ENCODE measurements at regions not wholly inside any gene's neighbourhood (a gene's known extent, or its start where the extent isn't known, plus 50 kb on each side); places are given as distances from the start of the nearest gene placed in this dataset.

DNA sequence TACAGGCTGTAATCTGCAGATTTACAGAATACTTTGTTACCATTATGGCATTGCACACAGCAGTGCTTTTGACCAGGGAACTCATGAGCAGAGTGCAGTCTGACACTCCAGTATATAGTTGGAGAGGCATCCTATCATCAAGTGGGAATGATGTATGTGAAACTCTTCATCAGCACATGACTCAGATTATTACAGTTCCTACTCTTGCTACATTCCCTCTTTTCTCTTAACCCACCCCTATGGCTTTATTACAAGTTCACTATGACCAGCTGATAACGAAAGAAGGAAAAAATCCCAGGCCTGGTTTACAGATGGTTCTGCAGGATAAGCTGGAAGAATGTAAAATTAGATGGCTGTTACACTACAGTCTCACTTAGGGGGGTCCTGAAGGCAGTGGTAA, 385.9 kb downstream of the RASEF start:
- no peak for ATAC-seq
- Mint-ChIP-seq H3K4me3 (no peak overlapping the region), H3K36me3 (no peaks in the 10 kb centered on the region), H3K27ac (no peak overlapping the region), H3K4me1 (no peaks in the 10 kb centered on the region), H3K27me3 (no peaks in the 10 kb centered on the region), H3K9me3 (no peaks in the 10 kb centered on the region)
- no peak for DNase-seq
- POLR2A ChIA-PET, result no interaction called here

DNA sequence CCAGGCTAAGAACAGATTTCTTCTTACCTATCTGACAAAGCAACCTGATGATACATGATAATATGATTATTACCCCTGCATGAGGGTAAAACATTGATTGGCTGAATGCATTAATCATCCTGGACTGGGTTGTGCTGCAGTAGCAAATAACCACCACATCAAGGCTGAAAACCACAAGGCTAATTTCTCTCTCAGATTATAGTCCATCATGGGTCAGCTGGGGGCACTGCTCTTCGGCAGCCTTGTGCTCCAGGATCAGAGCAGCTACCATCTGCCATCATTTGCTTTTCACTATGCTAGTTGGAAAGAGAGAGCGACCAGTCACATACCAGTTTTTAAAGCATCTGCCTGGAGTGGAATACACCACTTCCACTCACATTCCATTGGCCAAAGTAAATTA, 383.5 kb downstream of the RASEF start:
- POLR2A ChIA-PET, result no interaction called here
- H3K27ac Mint-ChIP-seq, result no peak overlapping the region
- no peak for ATAC-seq
- DNase-seq, result no peak
- H3K4me3 Mint-ChIP-seq, result no peak overlapping the region
- peaks cover 0 to 8% (median 0%) of the 10 kb centered on the region in 9 donors for H3K9me3 Mint-ChIP-seq
- no peaks in the 10 kb centered on the region for H3K4me1 Mint-ChIP-seq
- no peaks in the 10 kb centered on the region for H3K36me3 Mint-ChIP-seq
- no peaks in the 10 kb centered on the region for H3K27me3 Mint-ChIP-seq

DNA sequence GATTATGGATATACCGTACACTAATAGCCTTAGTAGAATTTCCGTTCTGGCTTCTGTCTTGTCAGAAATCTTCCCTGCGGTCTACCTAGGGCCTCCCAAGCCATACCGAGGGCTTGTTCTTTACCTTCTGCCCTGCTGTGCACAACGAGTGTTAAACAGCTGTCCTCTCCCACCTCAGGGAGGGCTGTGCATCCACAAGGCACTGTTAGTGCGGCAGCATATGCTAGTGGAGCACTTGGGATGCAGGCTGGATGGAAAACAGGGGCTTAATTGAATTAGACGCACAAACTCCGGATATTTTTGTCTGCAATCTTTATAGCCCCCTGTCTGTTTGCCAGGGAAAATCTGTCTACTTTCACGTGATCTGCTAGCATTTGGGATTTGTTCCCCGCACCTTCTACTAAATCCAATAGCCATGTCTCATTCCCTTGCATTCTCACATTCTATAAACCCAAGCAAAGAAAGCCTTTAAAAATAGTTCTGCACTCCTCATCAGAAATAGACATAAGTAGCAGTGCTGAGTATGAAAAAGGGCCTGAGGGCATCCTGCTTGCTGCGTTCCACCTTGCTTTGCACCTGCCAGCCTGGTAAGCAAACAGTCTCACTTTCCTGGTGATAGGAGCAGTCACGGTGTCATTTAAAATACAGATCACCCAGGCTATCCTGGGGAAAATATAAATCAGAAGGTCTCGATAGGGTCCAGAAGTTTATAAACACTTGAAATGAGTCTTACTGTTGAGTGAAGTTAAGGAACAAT, 382.6 kb downstream of the RASEF start:
- no peaks in the 10 kb centered on the region for H3K36me3 Mint-ChIP-seq
- POLR2A ChIA-PET, result no interaction called here
- ATAC-seq (no peak), DNase-seq (no peak)
- H3K9me3 Mint-ChIP-seq, result peaks cover 0 to 9% (median 0%) of the 10 kb centered on the region in 9 donors
- H3K4me3 Mint-ChIP-seq, result no peak overlapping the region
- peaks cover 0 to 1% (median 0%) of the 10 kb centered on the region in 5 donors for H3K27me3 Mint-ChIP-seq
- H3K27ac Mint-ChIP-seq, result no peak overlapping the region
- H3K4me1 Mint-ChIP-seq, result no peaks in the 10 kb centered on the region

DNA sequence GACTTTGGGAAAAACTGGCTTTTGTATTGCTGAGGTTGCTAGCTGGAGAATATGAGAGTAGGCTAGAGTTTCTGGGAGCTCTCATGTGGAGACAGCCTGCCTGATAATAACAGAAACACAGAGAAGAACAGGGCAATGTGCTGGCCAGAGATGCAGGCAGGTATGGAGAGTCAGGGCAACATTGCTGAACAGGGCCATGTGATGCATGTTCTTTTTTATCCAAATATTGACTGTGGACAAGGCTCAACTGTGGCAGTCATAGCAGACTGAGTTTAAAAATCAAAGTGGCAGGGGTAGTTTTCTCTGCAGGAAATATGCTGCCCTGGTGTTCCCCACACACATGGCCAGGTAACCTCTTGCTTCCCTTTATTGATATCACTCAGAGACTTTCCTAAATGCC, 381.1 kb downstream of the RASEF start:
- Mint-ChIP-seq H3K36me3 (no peaks in the 10 kb centered on the region), H3K9me3 (peaks cover 0 to 14% (median 0%) of the 10 kb centered on the region in 9 donors), H3K27ac (no peak overlapping the region), H3K4me3 (no peak overlapping the region), H3K4me1 (no peaks in the 10 kb centered on the region), H3K27me3 (peaks cover 0 to 1% (median 0%) of the 10 kb centered on the region in 5 donors)
- ATAC-seq (no peak), DNase-seq (no peak)
- POLR2A ChIA-PET, result no interaction called here

DNA sequence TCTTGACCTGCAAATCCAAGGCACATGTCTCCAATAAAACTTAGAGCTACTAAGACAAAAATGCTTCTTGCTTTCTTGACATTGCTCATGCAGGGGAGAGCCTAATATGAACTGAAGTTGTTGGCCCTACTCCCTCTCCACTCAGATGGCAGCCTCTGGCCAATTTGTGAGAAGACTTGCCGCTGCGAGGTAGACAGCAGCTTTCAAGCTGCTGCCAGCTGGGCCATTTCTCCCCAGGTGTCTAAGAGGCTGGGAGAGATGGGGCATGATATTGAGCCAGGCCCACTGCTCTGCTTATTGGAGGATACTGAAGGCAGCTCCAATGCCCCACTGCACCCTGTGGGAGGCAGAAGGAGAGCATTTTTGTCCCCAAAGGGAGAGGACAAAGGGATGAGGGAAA, 380.5 kb downstream of the RASEF start:
- ATAC-seq, result no peak
- DNase-seq, result no peak
- POLR2A ChIA-PET, result no interaction called here
- Mint-ChIP-seq H3K4me1 (no peaks in the 10 kb centered on the region), H3K27me3 (peaks cover 0 to 1% (median 0%) of the 10 kb centered on the region in 5 donors), H3K36me3 (no peaks in the 10 kb centered on the region), H3K27ac (no peak overlapping the region), H3K9me3 (peaks cover 0 to 14% (median 0%) of the 10 kb centered on the region in 9 donors), H3K4me3 (no peak overlapping the region)

DNA sequence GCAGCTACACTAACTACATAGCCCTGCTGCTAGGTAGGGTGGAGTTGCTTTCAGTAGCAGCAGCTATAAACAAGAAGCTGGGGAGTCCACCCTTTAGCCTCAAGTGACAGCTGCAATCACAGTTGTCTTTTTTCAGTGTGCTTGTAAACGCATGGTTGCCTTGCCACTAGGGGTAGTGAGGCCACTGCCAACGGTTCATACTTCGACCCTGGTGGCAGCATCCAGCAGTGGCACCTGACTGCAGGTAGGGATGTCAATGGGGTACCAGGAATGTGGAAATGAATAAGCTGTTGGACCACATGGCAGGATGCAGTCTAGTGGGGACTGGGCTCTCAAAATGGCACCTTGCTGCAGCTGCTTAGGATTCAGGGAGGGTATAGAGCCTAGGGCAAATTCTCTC, 367.2 kb downstream of the RASEF start:
- Mint-ChIP-seq H3K9me3 (peaks cover 5 to 31% (median 19%) of the 10 kb centered on the region in 9 donors), H3K27ac (no peak overlapping the region), H3K27me3 (no peaks in the 10 kb centered on the region), H3K4me1 (no peaks in the 10 kb centered on the region), H3K4me3 (peak overlapping the region in 1 of 10 donors; percentile 34), H3K36me3 (peaks cover 0 to 6% (median 0%) of the 10 kb centered on the region in 3 donors)
- DNase-seq (no peak), ATAC-seq (no peak)
- POLR2A ChIA-PET, result no interaction called here

DNA sequence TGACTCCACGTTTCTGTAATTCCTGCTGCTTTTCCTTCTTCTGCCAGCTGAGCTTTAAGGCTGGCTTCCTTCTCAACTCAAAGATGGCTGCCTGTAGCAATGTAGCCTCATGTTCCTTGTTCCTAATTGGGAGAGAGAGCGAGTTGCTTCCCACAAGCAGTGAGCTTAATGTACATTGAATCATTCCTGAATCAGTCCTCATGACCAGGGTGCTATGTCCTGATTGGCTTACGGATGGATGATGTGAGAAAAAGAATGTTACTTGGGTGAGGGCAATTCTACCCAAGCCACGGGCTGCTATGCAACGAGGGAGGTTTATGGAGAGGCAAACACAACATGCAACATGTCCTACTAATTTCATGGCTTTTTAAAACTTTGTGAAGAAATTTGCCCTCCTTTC, 356.2 kb downstream of the RASEF start:
- POLR2A ChIA-PET, result no interaction called here
- peaks cover 0 to 17% (median 0%) of the 10 kb centered on the region in 5 donors for H3K27me3 Mint-ChIP-seq
- ATAC-seq (no peak), DNase-seq (no peak)
- no peak overlapping the region for H3K27ac Mint-ChIP-seq
- H3K36me3 Mint-ChIP-seq, result no peaks in the 10 kb centered on the region
- H3K4me3 Mint-ChIP-seq, result no peak overlapping the region
- H3K4me1 Mint-ChIP-seq, result no peaks in the 10 kb centered on the region
- H3K9me3 Mint-ChIP-seq, result peaks cover 0 to 28% (median 0%) of the 10 kb centered on the region in 9 donors

DNA sequence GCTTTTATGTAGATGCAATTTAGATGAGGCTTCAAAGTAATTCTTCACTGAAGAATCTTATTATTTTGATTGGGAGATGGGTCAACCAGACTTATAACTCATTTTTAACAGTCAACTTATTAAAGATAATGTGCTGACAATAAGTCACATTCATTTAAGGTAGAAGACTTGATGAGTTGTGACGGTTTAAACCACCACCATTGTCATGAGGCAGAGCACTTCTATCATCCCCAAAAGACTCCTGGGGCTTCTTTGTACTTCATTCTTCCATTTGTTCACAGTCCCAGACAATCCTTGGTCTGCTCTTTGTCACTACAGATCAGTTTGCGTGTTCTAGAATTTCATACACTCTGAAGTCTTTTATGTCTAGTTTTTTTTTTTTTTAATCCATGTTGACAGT, 346.1 kb downstream of the RASEF start:
- DNase-seq, result no peak
- peaks cover 0 to 6% (median 0%) of the 10 kb centered on the region in 3 donors for H3K36me3 Mint-ChIP-seq
- H3K27ac Mint-ChIP-seq, result no peak overlapping the region
- no peak for ATAC-seq
- H3K4me1 Mint-ChIP-seq, result no peaks in the 10 kb centered on the region
- POLR2A ChIA-PET, result no interaction called here
- H3K9me3 Mint-ChIP-seq, result peaks cover 0 to 27% (median 9%) of the 10 kb centered on the region in 9 donors
- H3K4me3 Mint-ChIP-seq, result no peak overlapping the region
- no peaks in the 10 kb centered on the region for H3K27me3 Mint-ChIP-seq

DNA sequence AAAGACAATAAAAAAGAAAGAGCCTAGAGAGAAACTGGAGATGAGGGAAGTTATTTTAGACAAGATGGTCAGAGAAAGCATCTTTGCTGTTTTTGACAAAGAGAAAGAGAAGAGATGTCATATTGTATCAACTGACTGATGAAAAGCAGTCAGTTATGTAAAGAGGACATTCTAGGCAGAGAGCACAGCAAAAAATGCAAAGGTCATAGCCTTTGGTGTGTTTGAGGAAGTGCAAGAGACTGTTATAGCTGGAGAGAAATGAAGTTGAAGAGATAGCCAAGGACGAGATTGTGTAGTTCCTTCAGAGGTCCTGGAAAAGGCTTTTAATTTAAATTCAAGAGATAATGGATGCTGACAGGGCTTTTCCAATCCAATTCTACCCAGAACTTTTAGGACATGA, 342.4 kb downstream of the RASEF start:
- Mint-ChIP-seq H3K27me3 (no peaks in the 10 kb centered on the region), H3K4me3 (no peak overlapping the region), H3K36me3 (no peaks in the 10 kb centered on the region), H3K4me1 (no peaks in the 10 kb centered on the region), H3K9me3 (peaks cover 0 to 18% (median 0%) of the 10 kb centered on the region in 9 donors), H3K27ac (no peak overlapping the region)
- ATAC-seq (no peak), DNase-seq (no peak)
- POLR2A ChIA-PET, result no interaction called here

DNA sequence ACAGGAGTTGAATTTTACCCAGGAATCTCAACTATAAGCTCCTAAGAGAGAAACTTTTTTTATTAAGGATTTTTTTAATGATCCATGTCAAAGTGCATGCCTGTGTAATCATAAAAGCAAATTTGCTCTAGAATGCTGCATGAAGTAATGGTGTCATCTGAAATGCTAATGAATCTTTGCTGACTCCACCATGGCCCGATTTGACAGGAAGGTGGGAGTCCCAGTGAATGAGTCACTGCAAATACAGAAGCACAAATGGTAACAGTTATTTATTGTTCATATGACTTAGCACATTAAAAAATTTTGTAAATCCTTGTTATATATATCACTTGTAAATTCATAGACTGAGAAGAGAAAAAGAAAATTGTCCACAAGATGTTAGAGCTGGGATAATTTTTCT, 341.3 kb downstream of the RASEF start:
- Mint-ChIP-seq H3K9me3 (peaks cover 0 to 18% (median 0%) of the 10 kb centered on the region in 9 donors), H3K36me3 (no peaks in the 10 kb centered on the region), H3K27ac (no peak overlapping the region), H3K27me3 (no peaks in the 10 kb centered on the region), H3K4me3 (no peak overlapping the region), H3K4me1 (no peaks in the 10 kb centered on the region)
- DNase-seq, result no peak
- no peak for ATAC-seq
- POLR2A ChIA-PET, result no interaction called here

DNA sequence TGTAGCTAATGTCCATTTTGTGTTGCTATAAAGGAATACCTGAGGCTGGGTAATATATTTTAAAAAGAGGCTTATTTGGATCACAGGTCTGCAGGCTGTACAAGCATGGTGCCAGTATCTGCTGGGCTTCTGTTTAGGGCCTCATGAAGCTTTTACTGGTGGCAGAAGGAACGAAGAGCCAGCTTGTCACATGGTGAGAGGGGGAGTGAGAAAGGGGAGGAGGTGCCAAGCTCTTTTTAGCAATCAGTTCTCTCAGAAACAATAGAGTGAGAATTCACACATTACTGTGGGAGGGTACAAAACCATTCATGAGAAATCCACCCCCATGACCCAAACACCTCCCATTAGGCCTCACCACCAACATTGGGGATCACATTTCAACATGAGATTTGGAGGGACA, 340.9 kb downstream of the RASEF start:
- peaks cover 0 to 13% (median 0%) of the 10 kb centered on the region in 9 donors for H3K9me3 Mint-ChIP-seq
- ATAC-seq, result no peak
- POLR2A ChIA-PET, result no interaction called here
- no peaks in the 10 kb centered on the region for H3K36me3 Mint-ChIP-seq
- no peak for DNase-seq
- H3K4me1 Mint-ChIP-seq, result no peaks in the 10 kb centered on the region
- no peak overlapping the region for H3K27ac Mint-ChIP-seq
- no peaks in the 10 kb centered on the region for H3K27me3 Mint-ChIP-seq
- H3K4me3 Mint-ChIP-seq, result no peak overlapping the region

DNA sequence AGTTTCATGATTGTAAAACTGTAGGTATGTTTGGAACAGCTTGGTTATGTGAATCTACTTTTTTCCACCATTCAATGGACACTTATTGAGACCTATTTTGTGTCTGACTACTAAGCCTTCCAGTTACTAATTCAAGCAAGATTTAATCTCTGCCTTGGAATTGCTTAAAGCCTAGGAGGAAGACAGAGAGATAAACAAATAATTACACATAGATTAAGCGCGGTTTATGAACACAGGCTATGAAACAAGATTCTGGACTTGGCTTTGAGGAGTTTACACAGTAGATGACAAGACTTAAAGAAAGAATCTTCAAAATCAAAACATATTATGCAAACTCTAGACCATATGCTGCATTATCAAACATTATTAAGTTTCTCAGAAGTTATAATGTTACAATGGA, 340.4 kb downstream of the RASEF start:
- no peak overlapping the region for H3K4me3 Mint-ChIP-seq
- H3K27ac Mint-ChIP-seq, result no peak overlapping the region
- ATAC-seq (no peak), DNase-seq (no peak)
- POLR2A ChIA-PET, result no interaction called here
- H3K4me1 Mint-ChIP-seq, result no peaks in the 10 kb centered on the region
- H3K36me3 Mint-ChIP-seq, result no peaks in the 10 kb centered on the region
- peaks cover 0 to 12% (median 0%) of the 10 kb centered on the region in 9 donors for H3K9me3 Mint-ChIP-seq
- no peaks in the 10 kb centered on the region for H3K27me3 Mint-ChIP-seq

DNA sequence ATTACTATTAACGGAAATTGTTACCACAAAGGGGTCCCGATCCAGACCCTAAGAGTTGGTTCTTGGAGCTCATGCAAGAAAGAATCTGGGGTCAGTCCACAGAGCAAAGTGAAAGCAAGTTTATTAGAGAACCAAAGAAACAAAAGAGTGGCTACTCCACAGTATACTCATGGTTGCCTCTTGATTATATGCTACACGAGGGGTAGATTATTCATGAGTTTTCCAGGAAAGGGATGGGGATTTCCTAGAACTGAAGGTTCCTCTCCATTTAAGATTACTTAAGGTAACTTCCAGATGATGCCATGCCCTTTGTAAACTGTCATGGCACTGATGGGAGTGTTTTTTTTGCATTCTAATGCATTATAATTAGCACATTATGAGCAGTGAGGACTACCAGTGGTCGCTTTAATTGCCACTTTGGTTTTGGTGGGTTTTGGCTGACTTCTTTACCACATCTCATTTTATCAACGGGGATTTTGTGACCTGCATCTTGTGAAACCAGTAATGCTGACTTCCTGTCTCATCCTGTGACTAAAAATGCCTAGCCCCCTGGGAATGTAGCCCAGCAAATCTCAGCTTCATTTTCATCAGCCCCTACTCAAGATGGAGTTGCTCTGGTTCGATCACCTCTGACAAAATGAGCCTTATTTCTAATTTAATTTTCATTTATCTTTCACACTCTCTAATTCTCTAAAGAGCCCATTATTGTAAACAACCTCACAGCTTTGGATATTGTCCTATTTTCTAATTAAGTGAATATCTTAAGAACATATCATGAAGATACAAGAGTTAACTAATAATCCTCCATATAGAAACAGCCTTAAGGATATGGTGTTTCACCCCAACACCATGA, 336.3 kb downstream of the RASEF start:
- H3K9me3 Mint-ChIP-seq, result peaks cover 0 to 9% (median 0%) of the 10 kb centered on the region in 9 donors
- ATAC-seq, result no peak
- no peaks in the 10 kb centered on the region for H3K36me3 Mint-ChIP-seq
- no peak for DNase-seq
- peaks cover 0 to 4% (median 0%) of the 10 kb centered on the region in 5 donors for H3K27me3 Mint-ChIP-seq
- no peaks in the 10 kb centered on the region for H3K4me1 Mint-ChIP-seq
- POLR2A ChIA-PET, result no interaction called here
- no peak overlapping the region for H3K27ac Mint-ChIP-seq
- no peak overlapping the region for H3K4me3 Mint-ChIP-seq
